GM18508 (cell line): ENCODE measurements at regions not wholly inside any gene's neighbourhood (a gene's known extent, or its start where the extent isn't known, plus 50 kb on each side); places are given as distances from the start of the nearest gene placed in this dataset.
"Not testable (repeated sequence)": the region's sequence is repeated elsewhere in the genome, so short reads cannot be mapped to it uniquely, and the experiment has no call there.

Experiments
- ATAC-seq: cut with Tn5 transposase; IDR thresholded peaks from one replicate; pipeline ENCODE4 v1.9.1; 2021; ENCODE audit warnings: moderate number of reproducible peaks; ENCODE audit not compliant: insufficient read depth, unreplicated experiment

GRCh38 chr14:40074169-40074568 is 641.9 kb upstream of the FBXO33 start:
- ATAC-seq, result no peak

GRCh38 chr14:40072175-40072574 is 639.9 kb upstream of the FBXO33 start:
- ATAC-seq, result no peak

- peak; percentile 54 for ATAC-seq
Observed at GRCh38 chr14:40058901-40059897, 627.0 kb upstream of the FBXO33 start.

GRCh38 chr14:40053416-40053815 is 621.2 kb upstream of the FBXO33 start:
- no peak for ATAC-seq

GRCh38 chr14:40028991-40029390 is 596.8 kb upstream of the FBXO33 start:
- ATAC-seq, result no peak

- ATAC-seq, result no peak
Observed at GRCh38 chr14:40025101-40025500, 592.9 kb upstream of the FBXO33 start.

- no peak for ATAC-seq
Observed at GRCh38 chr14:40010961-40011360, 578.7 kb upstream of the FBXO33 start.

- no peak for ATAC-seq
Observed at GRCh38 chr14:40009771-40010170, 577.5 kb upstream of the FBXO33 start.

GRCh38 chr14:40008345-40008744 is 576.1 kb upstream of the FBXO33 start:
- ATAC-seq, result not testable (repeated sequence)

GRCh38 chr14:40004871-40005500 is 572.8 kb upstream of the FBXO33 start:
- ATAC-seq, result no peak

- no peak for ATAC-seq
Observed at GRCh38 chr14:40003773-40004172, 571.5 kb upstream of the FBXO33 start.

- ATAC-seq, result no peak
Observed at GRCh38 chr14:39998854-39999253, 566.6 kb upstream of the FBXO33 start.

GRCh38 chr14:39998114-39998513 is 565.9 kb upstream of the FBXO33 start:
- no peak for ATAC-seq

GRCh38 chr14:39991041-39991440 is 558.8 kb upstream of the FBXO33 start:
- ATAC-seq, result no peak

GRCh38 chr14:39988939-39989338 is 556.7 kb upstream of the FBXO33 start:
- ATAC-seq, result no peak

- ATAC-seq, result no peak
Observed at GRCh38 chr14:39984323-39984722, 552.1 kb upstream of the FBXO33 start.

GRCh38 chr14:39977198-39977597 is 545.0 kb upstream of the FBXO33 start:
- no peak for ATAC-seq

- ATAC-seq, result peak; percentile 99
Observed at GRCh38 chr14:39974036-39974435, 541.8 kb upstream of the FBXO33 start.

GRCh38 chr14:39972704-39973103 is 540.5 kb upstream of the FBXO33 start:
- no peak for ATAC-seq

- no peak for ATAC-seq
Observed at GRCh38 chr14:39967885-39968284, 535.7 kb upstream of the FBXO33 start.

- ATAC-seq, result peak; percentile 52
Observed at GRCh38 chr14:39957987-39958386, 525.8 kb upstream of the FBXO33 start.
